GM23338 (cell line): ENCODE measurements at regions not wholly inside any gene's neighbourhood (a gene's known extent, or its start where the extent isn't known, plus 50 kb on each side); places are given as distances from the start of the nearest gene placed in this dataset.

Experiments used
- ATAC-seq: fragments of 200-7000 bp; cut with Tn5 transposase; 3 replicates; pipeline ENCODE4 v1.9.1; 2020
- DNase-seq: peaks from one replicate; pipeline ENCODE4 v3.0.0-alpha.2; 2015; ENCODE audit warnings: low spot score
- H2AFZ ChIP-seq: fragments of 200-600 bp; sonication (generic); 2 replicates; pipeline ENCODE4 v1.8.0; 2016; ENCODE audit warnings: antibody characterized with exemption, mild to moderate bottlenecking, moderate library complexity
- H3F3A ChIP-seq: fragments of 200-600 bp; sonication (generic); replicated peaks from 2 replicates; pipeline ENCODE4 v1.8.0; 2017; ENCODE audit warnings: antibody characterized with exemption, mixed run types, low read depth
- H3K27ac ChIP-seq: fragments of 200-600 bp; sonication (generic); 2 replicates; pipeline ENCODE4 v1.6.1; 2016; ENCODE audit warnings: low read depth
- H3K27me3 ChIP-seq: fragments of 200-600 bp; sonication (generic); 2 replicates; pipeline ENCODE4 v1.8.0; 2016; ENCODE audit warnings: mild to moderate bottlenecking, mixed run types, moderate library complexity; ENCODE audit not compliant: insufficient read depth
- H3K36me3 ChIP-seq: fragments of 200-600 bp; sonication (generic); 2 replicates; pipeline ENCODE4 v1.8.0; 2016; ENCODE audit warnings: mild to moderate bottlenecking; ENCODE audit not compliant: insufficient read depth
- H3K4me1 ChIP-seq: fragments of 200-600 bp; sonication (generic); 2 replicates; pipeline ENCODE4 v1.8.0; 2016; ENCODE audit warnings: mild to moderate bottlenecking, moderate library complexity; ENCODE audit not compliant: insufficient read depth
- H3K4me2 ChIP-seq: fragments of 200-600 bp; sonication (generic); 2 replicates; pipeline ENCODE4 v1.7.1; 2017; ENCODE audit warnings: mixed run types
- H3K4me3 ChIP-seq: fragments of 200-600 bp; sonication (generic); 2 replicates; pipeline ENCODE4 v1.6.1; 2016; ENCODE audit warnings: mixed run types
- H3K79me2 ChIP-seq: fragments of 200-600 bp; sonication (generic); replicated peaks from 2 replicates; pipeline ENCODE4 v1.8.0; 2017; ENCODE audit warnings: mild to moderate bottlenecking; ENCODE audit not compliant: insufficient read depth
- H3K9me2 ChIP-seq: fragments of 200-600 bp; sonication (generic); 2 replicates; pipeline ENCODE4 v1.8.0; 2017; ENCODE audit not compliant: insufficient read depth
- H4K20me1 ChIP-seq: fragments of 200-600 bp; sonication (generic); replicated peaks from 2 replicates; pipeline ENCODE4 v1.8.0; 2017; ENCODE audit warnings: mild to moderate bottlenecking; ENCODE audit not compliant: insufficient read depth
- H3K27ac Mint-ChIP-seq: 2 replicates; pipeline ENCODE4 v1.8.0; 2020; ENCODE audit warnings: inconsistent platforms, mild to moderate bottlenecking, moderate library complexity, mixed read lengths
- H3K27me3 Mint-ChIP-seq: 3 replicates; pipeline ENCODE4 v1.8.0; 2022; ENCODE audit warnings: low read depth, mild to moderate bottlenecking, moderate library complexity, mixed read lengths, inconsistent platforms; ENCODE audit not compliant: insufficient read depth, poor library complexity
- H3K36me3 Mint-ChIP-seq: 3 replicates; pipeline ENCODE4 v1.8.0; 2021; ENCODE audit warnings: low read depth, mild to moderate bottlenecking, inconsistent platforms, moderate library complexity, mixed read lengths
- H3K4me1 Mint-ChIP-seq: 3 replicates; pipeline ENCODE4 v1.8.0; 2020; ENCODE audit warnings: mild to moderate bottlenecking, inconsistent platforms, mixed read lengths
- H3K4me3 Mint-ChIP-seq: 3 replicates; pipeline ENCODE4 v1.8.0; 2021; ENCODE audit warnings: moderate library complexity, mild to moderate bottlenecking, inconsistent platforms, mixed read lengths
- H3K9me3 Mint-ChIP-seq: 3 replicates; pipeline ENCODE4 v1.8.0; 2020; ENCODE audit warnings: moderate library complexity, mild to moderate bottlenecking, inconsistent platforms, mixed read lengths
- CREB1 ChIP-seq: fragments of 250-450 bp; sonication (Bioruptor Pico); IDR thresholded peaks from 2 replicates; pipeline ENCODE4 v1.5.0; 2020; ENCODE audit warnings: low read depth, mild to moderate bottlenecking, moderate library complexity
- CTCF ChIP-seq, 2 experiments: fragments of 200-600 bp in 1 of 2; sonication (generic) in 1 of 2; conservative IDR thresholded peaks; 2 replicates each; pipeline versions ENCODE4 v1.5.1 to v1.6.1; 2016 to 2017; ENCODE audit warnings: antibody characterized with exemption in 2 of 2, low read depth in 2 of 2, mild to moderate bottlenecking in 2 of 2, moderate library complexity in 1 of 2
- EZH2 ChIP-seq: fragments of 200-600 bp; sonication (generic); IDR thresholded peaks from one replicate; pipeline ENCODE4 v1.8.0; 2017; ENCODE audit warnings: antibody characterized with exemption, mild to moderate bottlenecking, low read depth; ENCODE audit not compliant: unreplicated experiment
- STAT1 ChIP-seq: IDR thresholded peaks from one replicate; pipeline ENCODE4 v1.6.1; 2016; ENCODE audit warnings: antibody characterized with exemption; ENCODE audit not compliant: unreplicated experiment
- ZNF114 ChIP-seq: fragments of 250-450 bp; sonication (Bioruptor Pico); IDR thresholded peaks from 2 replicates; pipeline ENCODE4 v1.5.0; 2020; ENCODE audit warnings: mild to moderate bottlenecking, moderate library complexity
- ZNF331 ChIP-seq: fragments of 250-450 bp; sonication (Bioruptor Pico); IDR thresholded peaks from 2 replicates; pipeline ENCODE4 v1.5.0; 2020; ENCODE audit warnings: low read depth, mild to moderate bottlenecking, moderate library complexity
- TF ChIP-seq, protein P1 (sequence below): fragments of 250-450 bp; sonication (Bioruptor Pico); IDR thresholded peaks from 2 replicates; pipeline ENCODE4 v1.5.0; 2020; ENCODE audit warnings: mild to moderate bottlenecking, moderate library complexity
- TF ChIP-seq, protein P2 (sequence below): IDR thresholded peaks from one replicate; pipeline ENCODE4 v1.6.1; 2018; ENCODE audit warnings: antibody characterized with exemption; ENCODE audit not compliant: unreplicated experiment

DNA sequence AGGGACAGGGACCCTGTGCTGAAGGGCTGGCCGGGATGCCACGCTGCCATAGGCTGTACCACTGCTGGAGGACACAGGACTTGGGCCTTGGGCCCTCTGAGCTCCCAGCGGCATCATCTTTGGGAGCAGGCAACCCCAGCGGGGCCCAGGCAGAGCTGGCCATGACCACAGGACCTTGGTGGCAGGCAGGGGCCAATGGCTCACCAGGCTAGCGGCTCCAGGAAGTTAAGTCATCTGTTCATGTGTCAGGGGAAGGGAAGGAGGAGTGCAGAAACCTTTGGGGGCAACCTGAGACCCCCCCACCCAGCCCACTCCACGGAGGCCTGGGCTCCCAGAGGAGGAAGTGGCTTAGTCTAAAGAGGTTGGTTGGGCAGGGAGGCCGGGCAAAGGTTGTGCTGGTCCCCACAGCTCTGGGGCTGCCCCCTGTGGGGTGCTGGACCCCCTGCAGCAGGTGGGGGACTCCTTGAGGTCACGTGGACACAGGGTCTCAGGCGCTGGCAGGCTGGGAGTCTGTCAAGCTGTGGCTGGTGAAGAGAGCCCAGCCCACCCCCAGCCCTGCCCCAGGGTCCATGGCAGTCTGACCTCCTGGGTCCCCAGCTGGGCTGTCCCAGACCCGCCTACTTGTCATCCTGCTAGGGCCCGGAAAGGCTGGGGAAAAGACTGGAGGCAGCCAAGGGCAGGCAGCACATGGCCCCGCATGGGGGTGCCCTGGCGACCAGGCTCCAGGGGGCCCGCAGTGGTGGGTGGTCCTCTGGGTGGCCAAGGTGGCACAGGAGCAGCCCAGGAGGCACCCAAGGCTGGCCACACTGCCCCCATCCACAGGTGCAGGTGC, 184.3 kb downstream of the IGLL1 start:
- peaks cover 9% of the 10 kb centered on the region for H3K27me3 Mint-ChIP-seq
- H3K27ac Mint-ChIP-seq: no peak overlapping the region
- H3K4me3 ChIP-seq: no peak overlapping the region
- H3K27me3 ChIP-seq: no peaks in the 10 kb centered on the region
- no peaks in the 10 kb centered on the region for H3K79me2 ChIP-seq
- H3K4me1 ChIP-seq: no peaks in the 10 kb centered on the region
- H4K20me1 ChIP-seq: no peaks in the 10 kb centered on the region
- H3K4me1 Mint-ChIP-seq: no peaks in the 10 kb centered on the region
- no peaks in the 10 kb centered on the region for H3K9me2 ChIP-seq
- no peaks in the 10 kb centered on the region for H3K36me3 ChIP-seq
- H3K4me3 Mint-ChIP-seq: no peak overlapping the region
- H3F3A ChIP-seq: no peaks in the 10 kb centered on the region
- TF ChIP-seq CREB1 (CRISPR knock-in tag): no peak
- TF ChIP-seq, protein P1, sequence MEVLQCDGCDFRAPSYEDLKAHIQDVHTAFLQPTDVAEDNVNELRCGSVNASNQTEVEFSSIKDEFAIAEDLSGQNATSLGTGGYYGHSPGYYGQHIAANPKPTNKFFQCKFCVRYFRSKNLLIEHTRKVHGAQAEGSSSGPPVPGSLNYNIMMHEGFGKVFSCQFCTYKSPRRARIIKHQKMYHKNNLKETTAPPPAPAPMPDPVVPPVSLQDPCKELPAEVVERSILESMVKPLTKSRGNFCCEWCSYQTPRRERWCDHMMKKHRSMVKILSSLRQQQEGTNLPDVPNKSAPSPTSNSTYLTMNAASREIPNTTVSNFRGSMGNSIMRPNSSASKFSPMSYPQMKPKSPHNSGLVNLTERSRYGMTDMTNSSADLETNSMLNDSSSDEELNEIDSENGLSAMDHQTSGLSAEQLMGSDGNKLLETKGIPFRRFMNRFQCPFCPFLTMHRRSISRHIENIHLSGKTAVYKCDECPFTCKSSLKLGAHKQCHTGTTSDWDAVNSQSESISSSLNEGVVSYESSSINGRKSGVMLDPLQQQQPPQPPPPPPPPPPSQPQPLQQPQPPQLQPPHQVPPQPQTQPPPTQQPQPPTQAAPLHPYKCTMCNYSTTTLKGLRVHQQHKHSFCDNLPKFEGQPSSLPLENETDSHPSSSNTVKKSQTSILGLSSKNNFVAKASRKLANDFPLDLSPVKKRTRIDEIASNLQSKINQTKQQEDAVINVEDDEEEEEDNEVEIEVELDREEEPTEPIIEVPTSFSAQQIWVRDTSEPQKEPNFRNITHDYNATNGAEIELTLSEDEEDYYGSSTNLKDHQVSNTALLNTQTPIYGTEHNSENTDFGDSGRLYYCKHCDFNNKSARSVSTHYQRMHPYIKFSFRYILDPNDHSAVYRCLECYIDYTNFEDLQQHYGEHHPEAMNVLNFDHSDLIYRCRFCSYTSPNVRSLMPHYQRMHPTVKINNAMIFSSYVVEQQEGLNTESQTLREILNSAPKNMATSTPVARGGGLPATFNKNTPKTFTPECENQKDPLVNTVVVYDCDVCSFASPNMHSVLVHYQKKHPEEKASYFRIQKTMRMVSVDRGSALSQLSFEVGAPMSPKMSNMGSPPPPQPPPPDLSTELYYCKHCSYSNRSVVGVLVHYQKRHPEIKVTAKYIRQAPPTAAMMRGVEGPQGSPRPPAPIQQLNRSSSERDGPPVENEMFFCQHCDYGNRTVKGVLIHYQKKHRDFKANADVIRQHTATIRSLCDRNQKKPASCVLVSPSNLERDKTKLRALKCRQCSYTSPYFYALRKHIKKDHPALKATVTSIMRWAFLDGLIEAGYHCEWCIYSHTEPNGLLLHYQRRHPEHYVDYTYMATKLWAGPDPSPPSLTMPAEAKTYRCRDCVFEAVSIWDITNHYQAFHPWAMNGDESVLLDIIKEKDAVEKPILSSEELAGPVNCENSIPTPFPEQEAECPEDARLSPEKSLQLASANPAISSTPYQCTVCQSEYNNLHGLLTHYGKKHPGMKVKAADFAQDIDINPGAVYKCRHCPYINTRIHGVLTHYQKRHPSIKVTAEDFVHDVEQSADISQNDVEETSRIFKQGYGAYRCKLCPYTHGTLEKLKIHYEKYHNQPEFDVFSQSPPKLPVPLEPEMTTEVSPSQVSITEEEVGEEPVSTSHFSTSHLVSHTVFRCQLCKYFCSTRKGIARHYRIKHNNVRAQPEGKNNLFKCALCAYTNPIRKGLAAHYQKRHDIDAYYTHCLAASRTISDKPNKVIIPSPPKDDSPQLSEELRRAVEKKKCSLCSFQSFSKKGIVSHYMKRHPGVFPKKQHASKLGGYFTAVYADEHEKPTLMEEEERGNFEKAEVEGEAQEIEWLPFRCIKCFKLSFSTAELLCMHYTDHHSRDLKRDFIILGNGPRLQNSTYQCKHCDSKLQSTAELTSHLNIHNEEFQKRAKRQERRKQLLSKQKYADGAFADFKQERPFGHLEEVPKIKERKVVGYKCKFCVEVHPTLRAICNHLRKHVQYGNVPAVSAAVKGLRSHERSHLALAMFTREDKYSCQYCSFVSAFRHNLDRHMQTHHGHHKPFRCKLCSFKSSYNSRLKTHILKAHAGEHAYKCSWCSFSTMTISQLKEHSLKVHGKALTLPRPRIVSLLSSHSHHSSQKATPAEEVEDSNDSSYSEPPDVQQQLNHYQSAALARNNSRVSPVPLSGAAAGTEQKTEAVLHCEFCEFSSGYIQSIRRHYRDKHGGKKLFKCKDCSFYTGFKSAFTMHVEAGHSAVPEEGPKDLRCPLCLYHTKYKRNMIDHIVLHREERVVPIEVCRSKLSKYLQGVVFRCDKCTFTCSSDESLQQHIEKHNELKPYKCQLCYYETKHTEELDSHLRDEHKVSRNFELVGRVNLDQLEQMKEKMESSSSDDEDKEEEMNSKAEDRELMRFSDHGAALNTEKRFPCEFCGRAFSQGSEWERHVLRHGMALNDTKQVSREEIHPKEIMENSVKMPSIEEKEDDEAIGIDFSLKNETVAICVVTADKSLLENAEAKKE (CRISPR knock-in tag): no peak
- TF ChIP-seq, protein P2, sequence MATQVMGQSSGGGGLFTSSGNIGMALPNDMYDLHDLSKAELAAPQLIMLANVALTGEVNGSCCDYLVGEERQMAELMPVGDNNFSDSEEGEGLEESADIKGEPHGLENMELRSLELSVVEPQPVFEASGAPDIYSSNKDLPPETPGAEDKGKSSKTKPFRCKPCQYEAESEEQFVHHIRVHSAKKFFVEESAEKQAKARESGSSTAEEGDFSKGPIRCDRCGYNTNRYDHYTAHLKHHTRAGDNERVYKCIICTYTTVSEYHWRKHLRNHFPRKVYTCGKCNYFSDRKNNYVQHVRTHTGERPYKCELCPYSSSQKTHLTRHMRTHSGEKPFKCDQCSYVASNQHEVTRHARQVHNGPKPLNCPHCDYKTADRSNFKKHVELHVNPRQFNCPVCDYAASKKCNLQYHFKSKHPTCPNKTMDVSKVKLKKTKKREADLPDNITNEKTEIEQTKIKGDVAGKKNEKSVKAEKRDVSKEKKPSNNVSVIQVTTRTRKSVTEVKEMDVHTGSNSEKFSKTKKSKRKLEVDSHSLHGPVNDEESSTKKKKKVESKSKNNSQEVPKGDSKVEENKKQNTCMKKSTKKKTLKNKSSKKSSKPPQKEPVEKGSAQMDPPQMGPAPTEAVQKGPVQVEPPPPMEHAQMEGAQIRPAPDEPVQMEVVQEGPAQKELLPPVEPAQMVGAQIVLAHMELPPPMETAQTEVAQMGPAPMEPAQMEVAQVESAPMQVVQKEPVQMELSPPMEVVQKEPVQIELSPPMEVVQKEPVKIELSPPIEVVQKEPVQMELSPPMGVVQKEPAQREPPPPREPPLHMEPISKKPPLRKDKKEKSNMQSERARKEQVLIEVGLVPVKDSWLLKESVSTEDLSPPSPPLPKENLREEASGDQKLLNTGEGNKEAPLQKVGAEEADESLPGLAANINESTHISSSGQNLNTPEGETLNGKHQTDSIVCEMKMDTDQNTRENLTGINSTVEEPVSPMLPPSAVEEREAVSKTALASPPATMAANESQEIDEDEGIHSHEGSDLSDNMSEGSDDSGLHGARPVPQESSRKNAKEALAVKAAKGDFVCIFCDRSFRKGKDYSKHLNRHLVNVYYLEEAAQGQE: no peak
- TF ChIP-seq ZNF331: no peak
- no peak for TF ChIP-seq EZH2
- no peak for TF ChIP-seq CTCF (conservative IDR thresholded peaks at IDR 0.05; ENCODE audit: low read depth in 2 of 2)
- no peak for TF ChIP-seq ZNF114 (CRISPR knock-in tag)
- TF ChIP-seq STAT1: no peak
- no peaks in the 10 kb centered on the region for H3K9me3 Mint-ChIP-seq
- H3K4me2 ChIP-seq: no peak overlapping the region
- ATAC-seq (no peak), DNase-seq (no peak)
- H2AFZ ChIP-seq: no peak overlapping the region
- no peaks in the 10 kb centered on the region for H3K36me3 Mint-ChIP-seq
- no peak overlapping the region for H3K27ac ChIP-seq
